ENCODE measurements at regions not wholly inside any gene's neighbourhood (a gene's known extent, or its start where the extent isn't known, plus 50 kb on each side); places are given as distances from the start of the nearest gene placed in this dataset.
"Not testable (repeated sequence)": the region's sequence is repeated elsewhere in the genome, so short reads cannot be mapped to it uniquely, and the experiment has no call there.

GRCh38 chr1:83342995-83343394, 655.9 kb downstream of the TTLL7 start:
- not testable (repeated sequence) for DNase-seq

- not testable (repeated sequence) for DNase-seq
Observed at GRCh38 chr1:83332308-83332707, 666.6 kb downstream of the TTLL7 start.

GRCh38 chr1:83318366-83318765, 680.6 kb downstream of the TTLL7 start:
- DNase-seq, result no peak

GRCh38 chr1:83315446-83315845, 683.5 kb downstream of the TTLL7 start:
- not testable (repeated sequence) for DNase-seq

- not testable (repeated sequence) for DNase-seq
Observed at GRCh38 chr1:83310161-83310560, 688.8 kb downstream of the TTLL7 start.

GRCh38 chr1:83309035-83309434, 689.9 kb downstream of the TTLL7 start:
- not testable (repeated sequence) for DNase-seq

- DNase-seq, result not testable (repeated sequence)
Observed at GRCh38 chr1:83306811-83307210, 692.1 kb downstream of the TTLL7 start.

GRCh38 chr1:83295594-83295993, 703.3 kb downstream of the TTLL7 start:
- DNase-seq, result not testable (repeated sequence)

- DNase-seq, result not testable (repeated sequence)
Observed at GRCh38 chr1:83287391-83287790, 711.5 kb downstream of the TTLL7 start.

GRCh38 chr1:83274656-83275055, 724.3 kb downstream of the TTLL7 start:
- not testable (repeated sequence) for DNase-seq

- DNase-seq, result not testable (repeated sequence)
Observed at GRCh38 chr1:83272484-83272883, 726.4 kb downstream of the TTLL7 start.

- DNase-seq, result not testable (repeated sequence)
Observed at GRCh38 chr1:83271834-83272233, 727.1 kb downstream of the TTLL7 start.

- not testable (repeated sequence) for DNase-seq
Observed at GRCh38 chr1:83270801-83271200, 728.1 kb downstream of the TTLL7 start.

GRCh38 chr1:83263808-83264207, 735.1 kb downstream of the TTLL7 start:
- not testable (repeated sequence) for DNase-seq

GRCh38 chr1:83251687-83252086, 747.2 kb downstream of the TTLL7 start:
- not testable (repeated sequence) for DNase-seq

GRCh38 chr1:83246780-83247179, 752.2 kb downstream of the TTLL7 start:
- not testable (repeated sequence) for DNase-seq

- DNase-seq, result not testable (repeated sequence)
Observed at GRCh38 chr1:83244832-83245231, 754.1 kb downstream of the TTLL7 start.

GRCh38 chr1:83239568-83239967, 759.4 kb downstream of the TTLL7 start:
- not testable (repeated sequence) for DNase-seq

- not testable (repeated sequence) for DNase-seq
Observed at GRCh38 chr1:83238654-83239053, 760.3 kb downstream of the TTLL7 start.

- not testable (repeated sequence) for DNase-seq
Observed at GRCh38 chr1:83219788-83220187, 779.1 kb downstream of the TTLL7 start.

- DNase-seq, result not testable (repeated sequence)
Observed at GRCh38 chr1:83218036-83218716, 780.8 kb downstream of the TTLL7 start.

- not testable (repeated sequence) for DNase-seq
Observed at GRCh38 chr1:83214317-83214716, 784.6 kb downstream of the TTLL7 start.

- not testable (repeated sequence) for DNase-seq
Observed at GRCh38 chr1:83213648-83214047, 785.3 kb downstream of the TTLL7 start.

GRCh38 chr1:83212033-83212432, 786.9 kb downstream of the TTLL7 start:
- not testable (repeated sequence) for DNase-seq

GRCh38 chr1:83208540-83208939, 790.4 kb downstream of the TTLL7 start:
- not testable (repeated sequence) for DNase-seq
